ENCODE measurements at regions not wholly inside any gene's neighbourhood (a gene's known extent, or its start where the extent isn't known, plus 50 kb on each side); places are given as distances from the start of the nearest gene placed in this dataset.

GRCh38 chr5:114665551-114665950, 303.7 kb downstream of the KCNN2 start:
- TF ChIP-seq POLR2AphosphoS5 (IDR thresholded peaks at IDR 0.05) (no peak), CTCF (IDR thresholded peaks at IDR 0.05) (no peak)
